ENCODE measurements at regions not wholly inside any gene's neighbourhood (a gene's known extent, or its start where the extent isn't known, plus 50 kb on each side); places are given as distances from the start of the nearest gene placed in this dataset.

DNA sequence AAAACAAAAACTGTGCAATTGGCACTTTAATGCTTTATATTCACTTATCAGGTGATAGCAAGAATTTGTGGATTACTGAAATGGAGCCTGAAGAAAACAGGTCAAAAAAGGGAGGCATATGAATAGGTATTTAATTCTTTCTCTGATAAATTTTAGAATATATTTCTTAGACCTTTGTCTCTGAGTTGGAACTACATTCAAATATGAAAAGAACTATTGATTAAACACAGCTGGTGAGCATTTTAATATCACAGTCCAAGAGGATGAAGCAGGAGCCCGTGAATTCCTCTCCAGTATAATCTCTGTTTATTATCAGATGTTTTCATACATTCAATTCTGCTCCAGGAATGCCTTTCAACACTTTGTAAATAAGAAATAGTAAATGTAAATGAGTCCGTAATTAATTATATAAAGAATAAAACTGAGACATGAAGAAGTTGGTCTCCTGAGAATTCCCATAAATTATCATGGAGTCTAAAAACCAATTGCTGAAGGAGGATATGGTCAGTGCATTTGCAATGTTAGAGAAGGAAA lies 86.3 kb upstream of the ARHGEF26 start:
- TF ChIP-seq POLR2AphosphoS5 (IDR thresholded peaks at IDR 0.05; ENCODE audit: borderline replicate concordance, low read depth, low read length) (no peak), FOXP2 (optimal IDR thresholded peaks at IDR 0.05; ENCODE audit: control extremely low read depth, extremely low read length, insufficient read depth) (no peak)

Data from SK-N-MC (cell line).